Hematopoietic multipotent progenitor cell treated with erythropoietin and hydrocortisone succinate and interleukin-3 and kit ligand, for 6 days (in vitro differentiated cells): ENCODE measurements at regions not wholly inside any gene's neighbourhood (a gene's known extent, or its start where the extent isn't known, plus 50 kb on each side); places are given as distances from the start of the nearest gene placed in this dataset.

Source experiments
- DNase-seq: peaks from one replicate; pipeline ENCODE4 v3.0.0-alpha.2; 2015

DNA sequence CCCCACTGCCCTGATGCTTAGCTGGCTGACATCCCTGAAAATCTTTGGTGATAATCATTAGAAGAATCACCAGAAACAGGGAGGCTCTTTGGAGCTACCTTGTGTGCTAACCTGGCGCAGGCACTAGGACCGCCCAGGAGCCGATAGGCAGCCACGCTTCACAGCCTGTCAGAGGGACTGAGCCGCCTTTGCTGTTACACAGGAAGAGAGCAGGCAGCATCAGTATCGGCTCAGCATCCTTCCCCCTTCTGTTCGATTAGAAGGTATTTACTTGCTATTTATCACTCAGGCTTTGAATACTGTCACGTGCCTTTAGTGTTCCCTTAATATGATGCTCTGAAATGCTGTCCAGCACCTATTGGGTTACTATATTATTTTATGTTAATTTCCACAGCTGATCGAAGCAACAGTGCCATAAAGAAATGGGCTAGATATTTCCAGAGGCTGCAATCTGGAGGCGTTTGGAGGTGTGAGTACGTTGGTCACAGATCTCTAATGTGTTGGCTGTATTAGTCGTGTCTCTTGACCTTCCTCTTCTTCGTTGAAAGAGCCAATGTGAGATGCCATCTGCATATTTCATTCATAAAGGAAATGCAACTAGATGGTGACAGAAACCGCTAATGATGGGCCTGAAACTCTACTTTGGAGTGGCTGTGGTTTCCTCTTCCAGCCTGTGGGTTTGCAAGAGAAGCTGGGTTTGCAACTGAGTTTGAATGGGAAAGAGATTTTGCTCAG is 110.4 kb upstream of the RAB27B start:
- peak; percentile 75 for DNase-seq

DNA sequence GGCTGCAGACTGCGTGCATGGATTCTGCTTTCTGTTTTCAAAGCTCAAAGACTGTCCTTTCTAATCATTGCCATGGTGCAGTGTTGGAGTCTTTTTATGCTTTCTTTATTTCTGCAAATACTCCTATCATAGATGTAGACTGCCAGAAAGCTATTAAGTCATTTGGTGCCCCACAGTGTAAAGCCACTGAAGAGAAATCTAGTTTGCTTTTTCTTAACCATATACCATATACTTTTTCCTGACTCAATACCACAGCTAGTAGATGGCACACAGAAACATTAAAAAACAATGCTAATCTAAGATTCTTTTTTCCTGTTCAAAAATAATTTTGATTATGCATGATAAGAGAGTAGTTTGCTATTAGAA is 109.9 kb upstream of the RAB27B start:
- DNase-seq: no peak

DNA sequence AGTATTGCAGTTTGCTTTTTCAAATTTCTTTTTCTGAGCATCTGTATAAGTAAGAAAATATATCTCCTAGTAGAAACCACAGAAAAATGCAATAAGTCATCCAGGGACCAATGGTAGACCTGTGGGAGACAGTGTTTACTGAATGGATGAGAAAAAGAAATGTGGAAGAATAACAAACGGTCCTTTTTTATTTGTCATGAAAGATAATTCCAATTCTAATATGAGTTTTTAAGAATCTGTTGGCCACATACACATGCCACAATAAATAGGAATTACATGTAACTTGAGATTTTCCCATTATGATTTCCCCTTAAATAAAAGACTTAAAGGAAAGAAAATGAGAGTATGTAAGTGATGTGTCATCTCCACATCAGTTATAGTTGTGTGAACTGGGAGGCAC is 107.7 kb upstream of the RAB27B start:
- no peak for DNase-seq

DNA sequence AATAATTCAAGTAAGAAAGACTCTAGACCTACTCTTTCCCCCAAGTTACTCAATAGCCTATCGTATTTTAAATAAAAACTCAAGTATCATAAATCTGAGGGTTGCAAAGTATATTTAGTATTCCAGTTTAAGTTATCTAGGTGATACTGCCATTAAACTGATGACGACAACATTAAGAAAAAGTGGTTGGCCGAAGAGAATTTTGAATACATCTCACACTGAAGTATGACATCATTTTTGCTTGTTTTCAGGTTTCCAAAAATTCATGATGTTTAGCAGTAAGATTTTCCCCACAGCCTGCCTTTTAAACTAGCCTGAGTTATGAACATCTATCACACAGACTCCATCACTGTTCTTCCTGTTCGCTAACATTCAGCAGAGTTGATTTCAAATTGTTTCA is 102.1 kb upstream of the RAB27B start:
- DNase-seq: no peak

- DNase-seq: no peak
Observed at GRCh38 chr18:54734059-54734458, 94.2 kb upstream of the RAB27B start.

GRCh38 chr18:54736981-54737380 is 91.3 kb upstream of the RAB27B start:
- no peak for DNase-seq

DNA sequence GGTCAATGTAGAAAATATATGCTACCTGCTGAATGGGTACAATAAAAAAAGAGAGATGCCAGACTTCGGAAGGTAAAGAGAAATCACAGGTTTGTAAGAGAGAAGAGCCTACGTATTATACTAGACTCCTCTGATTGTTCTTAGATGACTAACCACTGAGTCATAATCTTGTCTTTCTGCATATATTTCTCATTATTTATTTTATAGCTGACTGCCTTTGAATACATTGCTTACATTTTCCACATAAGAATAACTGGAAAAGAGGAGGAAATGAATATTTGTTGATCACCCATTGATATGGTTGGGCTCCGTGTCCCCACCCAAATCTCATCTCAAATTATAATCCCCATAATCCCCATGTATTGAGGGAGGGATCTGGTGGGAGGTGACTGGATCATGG is 90.3 kb upstream of the RAB27B start:
- no peak for DNase-seq

- DNase-seq: no peak
Observed at GRCh38 chr18:54739476-54739875, 88.8 kb upstream of the RAB27B start.

- DNase-seq: no peak
Observed at GRCh38 chr18:54740136-54740846, 88.0 kb upstream of the RAB27B start.

- no peak for DNase-seq
Observed at GRCh38 chr18:54742120-54742519, 86.2 kb upstream of the RAB27B start.

DNA sequence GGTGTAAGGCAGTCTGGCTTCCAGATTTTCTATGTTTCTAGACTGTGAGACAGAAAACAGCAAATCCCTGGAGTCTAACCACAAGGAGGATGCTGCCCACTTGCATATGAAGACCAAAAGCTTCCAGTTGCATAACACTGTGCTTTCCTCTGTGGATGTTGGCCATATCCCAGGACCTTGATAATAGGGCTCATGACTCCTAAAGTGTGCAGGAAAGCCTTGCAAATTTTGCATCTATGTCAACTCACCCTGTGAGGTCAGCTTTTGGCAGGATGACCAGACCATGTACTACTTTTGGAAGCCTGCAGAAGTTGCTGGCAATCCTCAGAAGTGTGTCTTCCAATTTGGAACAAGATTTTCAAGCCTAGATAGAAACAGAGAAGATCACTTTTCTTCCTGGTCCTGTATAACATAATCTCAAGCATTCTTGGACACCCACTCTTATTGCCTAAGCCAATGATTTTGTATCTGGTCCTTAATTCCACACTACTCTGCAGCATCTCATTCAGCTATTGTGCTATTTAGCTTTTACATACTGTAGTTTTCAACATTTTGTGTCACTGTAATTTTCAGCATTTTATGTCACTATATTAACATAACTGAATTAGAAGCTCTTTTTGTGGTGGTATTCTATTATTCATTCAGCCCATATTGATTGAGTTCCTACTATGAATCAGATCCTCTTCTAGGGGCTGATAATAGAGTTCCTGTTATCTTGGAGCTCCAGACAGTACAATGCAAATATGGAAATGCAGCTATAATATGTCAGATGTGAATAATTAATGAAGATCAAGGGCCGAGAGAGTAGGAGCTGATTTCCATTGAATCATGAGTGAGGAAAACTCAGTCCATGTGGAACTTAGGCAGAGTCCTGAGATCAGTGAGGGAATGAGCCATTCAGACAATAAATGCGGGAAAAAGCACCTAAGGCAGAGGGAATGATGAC is 85.3 kb upstream of the RAB27B start:
- DNase-seq: no peak

DNA sequence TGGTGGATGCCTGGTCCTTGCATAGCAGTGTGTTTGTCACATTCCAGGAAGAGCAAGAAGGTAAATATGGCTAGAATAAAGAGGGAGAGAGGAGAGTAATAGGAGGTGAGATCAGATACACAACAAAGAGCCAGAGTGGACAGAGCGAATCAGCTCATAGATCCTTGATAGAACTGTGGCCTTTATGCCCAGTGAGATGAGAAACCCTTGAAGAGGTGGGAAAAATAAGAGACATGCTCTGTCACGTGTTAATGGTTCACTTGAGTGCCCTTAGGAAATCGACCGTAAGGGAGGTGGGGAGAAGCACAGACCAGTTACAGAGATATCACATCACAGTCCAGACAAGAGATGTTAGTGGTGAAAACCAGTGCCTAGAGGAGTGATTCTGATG is 84.7 kb upstream of the RAB27B start:
- no peak for DNase-seq

DNA sequence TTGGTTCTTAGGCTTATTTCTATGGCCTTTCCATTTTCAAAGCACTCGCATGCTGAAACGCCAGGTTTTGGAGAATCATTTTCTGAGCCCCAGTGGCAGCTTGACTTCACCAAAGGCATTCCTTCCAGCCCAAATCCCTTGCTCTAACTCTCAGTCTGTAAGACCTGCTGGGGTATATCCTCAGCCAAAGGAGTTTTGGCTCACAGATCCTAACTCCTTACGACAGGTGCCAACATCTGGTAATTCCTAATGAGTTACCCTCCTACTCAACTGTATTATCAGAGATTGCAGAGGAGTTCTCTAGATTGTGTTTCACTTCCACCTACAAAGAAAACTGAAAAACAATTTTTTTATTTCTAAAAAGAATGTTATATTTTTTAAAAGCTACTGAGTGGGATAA is 79.0 kb upstream of the RAB27B start:
- DNase-seq: no peak

GRCh38 chr18:54750350-54750749 is 77.9 kb upstream of the RAB27B start:
- DNase-seq: no peak

- DNase-seq: no peak
Observed at GRCh38 chr18:54752185-54752584, 76.1 kb upstream of the RAB27B start.

DNA sequence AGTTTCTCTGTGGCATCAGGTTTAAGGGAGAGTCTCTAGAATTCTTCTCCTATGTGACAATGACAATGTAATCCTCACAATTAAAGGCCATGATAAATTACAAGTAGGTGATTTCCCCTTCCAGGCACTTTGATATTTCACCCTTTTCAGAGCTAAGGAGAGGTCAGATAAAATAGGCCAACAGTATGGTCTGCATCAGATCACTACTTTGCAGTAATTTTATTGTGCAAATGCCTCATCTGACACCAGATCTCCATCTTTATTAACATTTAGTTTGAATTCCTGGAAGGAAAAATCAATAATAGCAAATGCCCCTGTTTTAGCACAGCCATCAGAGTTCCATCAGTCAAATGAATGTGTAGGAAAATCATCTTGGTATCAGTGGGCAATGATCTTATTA is 72.8 kb upstream of the RAB27B start:
- DNase-seq: no peak

- DNase-seq: no peak
Observed at GRCh38 chr18:54762386-54762785, 65.9 kb upstream of the RAB27B start.

DNA sequence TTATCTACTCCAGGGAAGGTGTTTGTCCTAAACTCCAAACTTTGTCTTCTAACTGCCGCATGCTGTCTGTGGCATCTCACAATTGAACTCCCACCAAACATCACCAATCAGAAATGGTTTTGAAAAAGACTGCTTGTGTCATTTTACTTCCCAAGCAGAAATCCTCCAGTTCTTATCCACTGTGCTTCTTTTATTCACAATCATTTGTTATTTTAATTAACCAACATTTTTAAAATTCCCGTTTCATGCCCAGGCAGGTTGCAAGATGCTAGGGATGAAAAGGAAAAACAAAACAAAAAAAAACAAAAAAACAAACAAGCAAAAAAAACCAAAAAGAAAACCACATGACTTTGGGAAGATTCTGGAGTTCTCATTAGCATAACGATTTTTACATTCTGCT is 63.5 kb upstream of the RAB27B start:
- no peak for DNase-seq

GRCh38 chr18:54765636-54766375 is 62.5 kb upstream of the RAB27B start:
- DNase-seq: peak; percentile 61

DNA sequence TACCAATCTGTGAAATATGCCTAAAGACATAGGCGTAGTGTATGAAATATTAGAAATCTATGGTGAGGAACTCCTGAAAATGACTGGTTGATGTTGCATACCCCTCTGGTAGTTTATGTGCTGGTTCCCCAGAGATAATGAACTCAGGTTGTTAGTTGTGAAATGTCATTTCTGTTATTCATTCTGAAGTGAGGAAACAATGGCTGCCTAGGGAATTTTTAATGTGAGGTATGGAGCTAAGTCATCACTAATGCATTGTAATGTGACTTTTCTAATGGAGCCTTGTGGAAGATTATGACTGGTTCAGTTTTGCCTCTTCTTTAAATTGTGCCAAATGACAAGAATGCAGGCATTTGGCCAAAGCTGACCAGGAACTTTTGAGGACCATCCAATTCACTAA is 61.6 kb upstream of the RAB27B start:
- no peak for DNase-seq

GRCh38 chr18:54767098-54767497 is 61.2 kb upstream of the RAB27B start:
- DNase-seq: no peak

DNA sequence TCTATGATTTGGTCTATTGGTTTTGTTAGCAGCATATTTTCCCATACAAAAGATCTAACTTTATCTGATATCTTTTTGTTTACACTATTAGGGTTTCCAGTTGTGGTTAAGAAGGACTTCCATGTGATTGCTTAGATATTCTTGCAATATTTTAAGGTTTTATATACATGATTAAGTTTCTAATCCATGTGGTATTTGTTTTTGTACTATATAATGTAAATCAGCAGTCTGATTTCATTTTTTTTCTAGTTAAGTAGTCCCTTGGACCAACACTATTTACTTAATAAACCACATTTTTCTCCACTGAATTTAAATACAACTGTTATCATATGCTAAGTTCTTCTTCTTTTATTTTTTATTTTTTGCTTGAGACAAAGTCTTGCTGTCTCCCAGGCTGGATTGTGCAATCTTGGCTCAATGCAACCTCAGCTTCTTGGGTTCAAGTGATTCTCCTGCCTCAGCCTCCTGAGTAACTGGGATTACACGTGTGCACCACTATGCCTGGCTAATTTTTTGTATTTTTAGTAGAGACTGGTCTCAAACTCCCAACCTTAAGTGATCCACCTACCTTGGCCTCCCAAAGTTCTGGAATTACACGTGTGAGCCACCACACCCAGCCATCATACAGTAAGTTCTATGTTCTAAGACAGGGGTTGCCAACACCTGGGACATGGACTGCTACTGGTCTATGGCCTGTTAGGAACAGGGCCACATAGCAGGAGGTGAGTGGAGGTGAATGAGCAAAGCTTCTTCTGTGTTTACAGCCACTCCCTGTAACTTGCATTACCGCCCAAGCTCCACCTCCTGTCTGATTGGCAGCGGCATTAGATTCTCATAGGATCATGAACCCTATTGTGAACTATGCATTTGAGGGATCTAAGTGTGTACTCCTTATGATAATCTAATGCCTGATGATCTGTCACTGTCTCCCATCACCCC is 58.5 kb upstream of the RAB27B start:
- no peak for DNase-seq
